ENCODE measurements at regions not wholly inside any gene's neighbourhood (a gene's known extent, or its start where the extent isn't known, plus 50 kb on each side); places are given as distances from the start of the nearest gene placed in this dataset.

DNA sequence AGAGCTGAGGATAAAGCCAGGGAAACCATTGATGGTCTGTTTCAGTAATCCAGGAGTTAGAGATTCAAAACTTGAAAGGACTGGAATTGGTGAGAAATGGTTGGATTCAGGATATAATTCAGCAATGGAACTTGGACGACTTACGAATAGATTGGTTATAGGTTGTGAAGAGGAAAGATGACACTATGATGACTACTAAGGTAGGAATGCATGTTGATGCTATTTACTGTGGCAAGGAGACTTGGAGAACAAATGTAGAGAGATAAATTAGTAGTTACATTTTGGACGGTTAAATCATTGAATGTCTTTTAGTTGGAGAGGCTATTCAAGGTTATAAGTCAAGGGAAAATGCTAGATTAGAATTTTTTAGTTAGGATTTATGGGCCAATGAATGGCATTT, 365.4 kb upstream of the TECRL start:
- Histone ChIP-seq H3K27me3 (no peaks in the 10 kb centered on the region), H3K9me3 (no peaks in the 10 kb centered on the region), H3K4me3 (no peak overlapping the region), H3K36me3 (no peaks in the 10 kb centered on the region), H3K4me1 (no peaks in the 10 kb centered on the region), H3K27ac (no peak overlapping the region)
- TF ChIP-seq, protein P1, sequence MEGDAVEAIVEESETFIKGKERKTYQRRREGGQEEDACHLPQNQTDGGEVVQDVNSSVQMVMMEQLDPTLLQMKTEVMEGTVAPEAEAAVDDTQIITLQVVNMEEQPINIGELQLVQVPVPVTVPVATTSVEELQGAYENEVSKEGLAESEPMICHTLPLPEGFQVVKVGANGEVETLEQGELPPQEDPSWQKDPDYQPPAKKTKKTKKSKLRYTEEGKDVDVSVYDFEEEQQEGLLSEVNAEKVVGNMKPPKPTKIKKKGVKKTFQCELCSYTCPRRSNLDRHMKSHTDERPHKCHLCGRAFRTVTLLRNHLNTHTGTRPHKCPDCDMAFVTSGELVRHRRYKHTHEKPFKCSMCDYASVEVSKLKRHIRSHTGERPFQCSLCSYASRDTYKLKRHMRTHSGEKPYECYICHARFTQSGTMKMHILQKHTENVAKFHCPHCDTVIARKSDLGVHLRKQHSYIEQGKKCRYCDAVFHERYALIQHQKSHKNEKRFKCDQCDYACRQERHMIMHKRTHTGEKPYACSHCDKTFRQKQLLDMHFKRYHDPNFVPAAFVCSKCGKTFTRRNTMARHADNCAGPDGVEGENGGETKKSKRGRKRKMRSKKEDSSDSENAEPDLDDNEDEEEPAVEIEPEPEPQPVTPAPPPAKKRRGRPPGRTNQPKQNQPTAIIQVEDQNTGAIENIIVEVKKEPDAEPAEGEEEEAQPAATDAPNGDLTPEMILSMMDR (IDR thresholded peaks at IDR 0.05), result no peak
- intact Hi-C loops (cut with DNase I), result no loop called here
- DNase-seq (ENCODE audit: low spot score in 2 of 2), result no peak

DNA sequence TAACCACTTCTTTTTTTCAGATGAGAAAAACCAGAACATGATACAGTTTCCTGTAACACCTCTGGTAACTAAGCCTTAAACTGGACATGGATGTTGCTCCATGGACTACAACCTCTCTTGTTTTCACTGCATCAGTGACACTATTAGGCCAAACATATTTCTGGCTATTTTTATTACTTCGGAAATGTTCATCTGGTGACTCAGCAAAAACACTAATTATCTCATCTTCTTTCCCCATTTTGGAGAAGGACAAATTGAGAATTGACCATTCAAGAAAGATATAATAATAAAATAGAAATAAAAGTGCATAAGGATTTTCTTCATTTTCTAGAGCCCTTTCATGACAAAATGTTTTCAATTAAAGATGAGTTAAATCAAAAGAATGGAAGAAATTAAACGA, 361.9 kb upstream of the TECRL start:
- TF ChIP-seq, protein P1 (IDR thresholded peaks at IDR 0.05), result no peak
- Histone ChIP-seq H3K4me3 (no peak overlapping the region), H3K4me1 (no peaks in the 10 kb centered on the region), H3K36me3 (no peaks in the 10 kb centered on the region), H3K27me3 (no peaks in the 10 kb centered on the region), H3K9me3 (no peaks in the 10 kb centered on the region), H3K27ac (no peak overlapping the region)
- DNase-seq (ENCODE audit: low spot score in 2 of 2), result no peak
- intact Hi-C loops (cut with DNase I), result no loop called here

DNA sequence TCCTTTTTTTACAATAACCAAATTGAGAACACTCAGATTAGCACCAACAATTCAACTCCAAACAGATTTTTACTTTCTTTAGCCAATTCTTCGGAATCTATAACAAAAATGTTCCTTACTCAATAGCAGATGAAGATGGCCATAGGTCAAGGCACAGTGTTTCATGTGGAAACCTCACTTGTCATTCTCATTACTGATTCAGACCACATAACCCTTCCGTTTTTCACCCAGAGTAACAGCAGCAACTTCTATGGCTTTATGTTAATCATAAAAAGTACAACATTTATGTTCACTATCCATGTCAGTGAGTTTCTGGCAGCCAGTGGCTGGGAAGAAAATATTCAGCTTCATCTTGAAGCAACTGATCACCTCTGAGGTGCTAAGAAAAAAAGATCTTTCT, 358.3 kb upstream of the TECRL start:
- TF ChIP-seq, protein P1 (IDR thresholded peaks at IDR 0.05), result no peak
- Histone ChIP-seq H3K4me1 (no peaks in the 10 kb centered on the region), H3K4me3 (no peak overlapping the region), H3K36me3 (no peaks in the 10 kb centered on the region), H3K9me3 (no peaks in the 10 kb centered on the region), H3K27me3 (no peaks in the 10 kb centered on the region), H3K27ac (no peak overlapping the region)
- no peak for DNase-seq (ENCODE audit: low spot score in 2 of 2)
- intact Hi-C loops (cut with DNase I), result no loop called here

DNA sequence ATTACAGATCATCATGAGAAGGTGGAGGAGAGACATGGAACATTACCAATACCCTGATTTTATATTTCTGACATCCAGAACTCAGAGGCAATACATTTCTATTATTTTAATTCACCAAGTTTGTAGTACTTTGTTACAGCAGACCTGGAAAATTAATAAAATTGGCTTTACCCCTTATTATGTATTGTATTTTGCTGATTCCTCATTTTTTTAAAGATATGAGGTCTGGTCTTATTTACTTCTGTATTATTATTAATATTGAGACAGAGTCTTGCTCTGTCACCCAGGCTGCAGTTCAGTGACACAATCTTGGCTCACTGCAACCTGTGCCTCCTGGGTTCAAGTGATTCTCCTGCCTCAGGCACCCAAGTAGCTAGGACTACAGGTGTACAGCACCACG, 357.3 kb upstream of the TECRL start:
- H3K36me3 ChIP-seq, result no peaks in the 10 kb centered on the region
- intact Hi-C loops (cut with DNase I), result no loop called here
- H3K9me3 ChIP-seq, result no peaks in the 10 kb centered on the region
- no peak overlapping the region for H3K27ac ChIP-seq
- H3K4me1 ChIP-seq, result no peaks in the 10 kb centered on the region
- H3K4me3 ChIP-seq, result no peak overlapping the region
- TF ChIP-seq, protein P1 (IDR thresholded peaks at IDR 0.05), result no peak
- H3K27me3 ChIP-seq, result no peaks in the 10 kb centered on the region
- no peak for DNase-seq (ENCODE audit: low spot score in 2 of 2)

DNA sequence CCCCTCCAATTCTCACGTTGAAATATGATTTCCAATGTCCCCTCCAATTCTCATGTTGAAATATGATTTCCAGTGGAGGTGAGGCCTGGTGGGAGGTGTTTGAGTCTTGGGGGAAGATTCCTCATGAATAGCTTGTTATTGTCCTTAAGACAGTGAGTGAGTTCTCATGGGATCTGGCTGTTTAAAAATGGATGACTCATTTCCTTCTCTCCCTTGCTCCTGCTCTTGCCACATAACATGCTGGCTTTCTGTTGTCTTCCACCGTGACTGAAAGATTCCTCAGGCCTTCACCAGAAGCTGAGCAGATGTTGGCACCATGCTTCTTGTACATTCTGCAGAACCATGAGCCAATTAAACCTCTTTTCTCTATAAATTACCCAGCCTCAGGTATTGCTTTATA, 346.8 kb upstream of the TECRL start:
- H3K36me3 ChIP-seq, result no peaks in the 10 kb centered on the region
- no peaks in the 10 kb centered on the region for H3K27me3 ChIP-seq
- no peak overlapping the region for H3K27ac ChIP-seq
- no peak for DNase-seq (ENCODE audit: low spot score in 2 of 2)
- intact Hi-C loops (cut with DNase I), result no loop called here
- H3K4me1 ChIP-seq, result no peaks in the 10 kb centered on the region
- H3K9me3 ChIP-seq, result no peaks in the 10 kb centered on the region
- no peak overlapping the region for H3K4me3 ChIP-seq
- TF ChIP-seq, protein P1 (IDR thresholded peaks at IDR 0.05), result no peak

All from ascending aorta (tissue), 2 donors.